Hepatocyte (in vitro differentiated cells): ENCODE measurements at regions not wholly inside any gene's neighbourhood (a gene's known extent, or its start where the extent isn't known, plus 50 kb on each side); places are given as distances from the start of the nearest gene placed in this dataset.

Experiments used
- DNase-seq: peaks from one replicate; pipeline ENCODE4 v3.0.0-alpha.2; 2016; ENCODE audit warnings: low spot score
- H2AFZ ChIP-seq: fragments of 200-600 bp; sonication (generic); 2 replicates; pipeline ENCODE4 v1.6.0; 2016; ENCODE audit warnings: antibody characterized with exemption, mild to moderate bottlenecking
- H3K27ac ChIP-seq: fragments of 200-600 bp; sonication (generic); 2 replicates; pipeline ENCODE4 v1.5.1; 2016; ENCODE audit warnings: mild to moderate bottlenecking
- H3K27me3 ChIP-seq: fragments of 200-600 bp; sonication (generic); 2 replicates; pipeline ENCODE4 v1.6.1; 2016
- H3K36me3 ChIP-seq: fragments of 200-600 bp; sonication (generic); replicated peaks from 2 replicates; pipeline ENCODE4 v1.5.1; 2016; ENCODE audit warnings: low read depth; ENCODE audit not compliant: insufficient read depth
- H3K4me1 ChIP-seq: fragments of 200-600 bp; sonication (generic); 2 replicates; pipeline ENCODE4 v1.5.1; 2016; ENCODE audit warnings: mild to moderate bottlenecking, moderate library complexity; ENCODE audit not compliant: insufficient read depth
- H3K4me2 ChIP-seq: fragments of 200-600 bp; sonication (generic); 2 replicates; pipeline ENCODE4 v1.6.0; 2016
- H3K4me3 ChIP-seq: fragments of 200-600 bp; sonication (generic); 2 replicates; pipeline ENCODE4 v1.5.1; 2016; ENCODE audit warnings: mild to moderate bottlenecking
- H3K79me2 ChIP-seq: fragments of 200-600 bp; sonication (generic); 2 replicates; pipeline ENCODE4 v1.6.0; 2017; ENCODE audit warnings: mild to moderate bottlenecking
- H3K9me2 ChIP-seq: fragments of 200-600 bp; sonication (generic); replicated peaks from 2 replicates; pipeline ENCODE4 v1.6.0; 2017; ENCODE audit warnings: mild to moderate bottlenecking; ENCODE audit not compliant: insufficient read depth
- H3K9me3 ChIP-seq: fragments of 200-600 bp; sonication (generic); 2 replicates; pipeline ENCODE4 v1.5.1; 2016; ENCODE audit warnings: low read depth, mild to moderate bottlenecking
- H4K20me1 ChIP-seq: fragments of 200-600 bp; sonication (generic); 2 replicates; pipeline ENCODE4 v1.6.0; 2016; ENCODE audit warnings: mild to moderate bottlenecking; ENCODE audit not compliant: insufficient read depth, poor library complexity, severe bottlenecking
- CTCF ChIP-seq: fragments of 200-600 bp; sonication (generic); IDR thresholded peaks from 2 replicates; pipeline ENCODE4 v1.5.1; 2016; ENCODE audit warnings: antibody characterized with exemption, mild to moderate bottlenecking; ENCODE audit not compliant: poor library complexity
- EZH2 ChIP-seq: fragments of 200-600 bp; sonication (generic); IDR thresholded peaks from 2 replicates; pipeline ENCODE4 v1.6.1; 2016; ENCODE audit warnings: antibody characterized with exemption, mild to moderate bottlenecking, borderline replicate concordance
- EZH2phosphoT487 ChIP-seq: fragments of 200-600 bp; sonication (generic); IDR thresholded peaks from one replicate; pipeline ENCODE4 v1.6.1; 2018; ENCODE audit warnings: antibody characterized with exemption, mild to moderate bottlenecking, low read depth, moderate library complexity; ENCODE audit not compliant: unreplicated experiment, severe bottlenecking
- WGBS: methylation state at CpG from one replicate; pipeline ENCODE4 v1.1.6; 2016; ENCODE audit warnings: low lambda C conversion rate; ENCODE audit errors: missing lambda C conversion rate; 5-methylcytosine and 5-hydroxymethylcytosine counted together

- Histone ChIP-seq H3K27me3 (no peaks in the 10 kb centered on the region), H3K27ac (no peak overlapping the region), H2AFZ (no peak overlapping the region), H4K20me1 (no peaks in the 10 kb centered on the region), H3K4me1 (no peaks in the 10 kb centered on the region), H3K79me2 (no peaks in the 10 kb centered on the region), H3K9me3 (no peaks in the 10 kb centered on the region), H3K4me3 (no peak overlapping the region), H3K9me2 (no peaks in the 10 kb centered on the region), H3K36me3 (peaks cover 3% of the 10 kb centered on the region), H3K4me2 (no peak overlapping the region)
- no peak for TF ChIP-seq EZH2phosphoT487
- no peak for TF ChIP-seq CTCF
- no peak for TF ChIP-seq EZH2
- WGBS, result 97% methylated on average over 3 of the region's 3 CpGs
- DNase-seq, result no peak
These were observed 118.0 kb downstream of the MIAT start for GRCh38 chr22:26775394-26775793.

GRCh38 chr22:26777156-26777801 lies 119.9 kb downstream of the MIAT start:
- 44% methylated on average over 6 of the region's 6 CpGs for WGBS
- H3K4me2 ChIP-seq, result no peak overlapping the region

GRCh38 chr22:26778372-26778771 lies 121.0 kb downstream of the MIAT start:
- H3K27ac ChIP-seq, result no peak overlapping the region
- no peak for TF ChIP-seq EZH2
- TF ChIP-seq CTCF, result no peak
- TF ChIP-seq EZH2phosphoT487, result no peak
- no peaks in the 10 kb centered on the region for H3K4me1 ChIP-seq
- no peaks in the 10 kb centered on the region for H3K9me3 ChIP-seq
- no peaks in the 10 kb centered on the region for H3K9me2 ChIP-seq
- no peaks in the 10 kb centered on the region for H3K79me2 ChIP-seq
- no peak overlapping the region for H3K4me3 ChIP-seq
- DNase-seq, result no peak
- no peaks in the 10 kb centered on the region for H3K27me3 ChIP-seq
- peaks cover 3% of the 10 kb centered on the region for H3K36me3 ChIP-seq
- no peak overlapping the region for H3K4me2 ChIP-seq
- no peak overlapping the region for H2AFZ ChIP-seq
- H4K20me1 ChIP-seq, result no peaks in the 10 kb centered on the region
- 100% methylated on average over 1 of the region's 1 CpG for WGBS

More at GRCh38 chr22:26777156-26777801, 119.9 kb downstream of the MIAT start:
- Histone ChIP-seq H3K9me2 (no peaks in the 10 kb centered on the region), H3K27me3 (no peaks in the 10 kb centered on the region), H4K20me1 (no peaks in the 10 kb centered on the region), H3K79me2 (no peaks in the 10 kb centered on the region), H3K27ac (no peak overlapping the region), H2AFZ (no peak overlapping the region), H3K9me3 (no peaks in the 10 kb centered on the region), H3K36me3 (peaks cover 3% of the 10 kb centered on the region), H3K4me3 (no peak overlapping the region), H3K4me1 (no peaks in the 10 kb centered on the region)
- TF ChIP-seq EZH2 (no peak), EZH2phosphoT487 (no peak), CTCF (no peak)
- no peak for DNase-seq
